Stimulated activated CD8-positive, alpha-beta memory T cell treated with anti-CD3 and anti-CD28 coated beads, Interleukin-12 subunit alpha, Interleukin-12 subunit beta, amount 100 ng/mL, for 4 hours (primary cell): ENCODE measurements at regions not wholly inside any gene's neighbourhood (a gene's known extent, or its start where the extent isn't known, plus 50 kb on each side); places are given as distances from the start of the nearest gene placed in this dataset.
"Not testable (repeated sequence)": the region's sequence is repeated elsewhere in the genome, so short reads cannot be mapped to it uniquely, and the experiment has no call there.

Source experiments
- DNase-seq: peaks from one replicate; pipeline ENCODE4 v3.0.0-alpha.2; 2020; ENCODE audit warnings: low read depth

DNA sequence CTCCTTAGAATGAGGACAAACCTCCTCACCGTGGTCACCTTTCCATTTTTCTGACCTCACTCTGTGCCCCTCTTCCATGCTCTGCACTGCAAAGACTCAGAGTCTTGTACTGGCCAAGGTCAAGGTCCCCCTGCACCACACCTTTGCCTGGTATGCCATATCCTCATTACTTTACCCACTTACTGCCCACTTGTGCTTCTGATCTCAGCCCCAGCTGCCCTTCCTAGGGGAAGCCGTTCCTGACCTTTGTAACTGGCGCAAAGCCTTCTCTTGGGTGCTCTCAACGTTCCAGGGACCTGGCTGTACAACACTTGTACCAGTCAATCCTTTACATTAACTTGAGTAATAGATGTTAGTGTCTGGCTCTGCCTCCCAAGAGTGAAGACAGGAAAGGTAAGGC lies 256.0 kb downstream of the SV2B start:
- DNase-seq: no peak

DNA sequence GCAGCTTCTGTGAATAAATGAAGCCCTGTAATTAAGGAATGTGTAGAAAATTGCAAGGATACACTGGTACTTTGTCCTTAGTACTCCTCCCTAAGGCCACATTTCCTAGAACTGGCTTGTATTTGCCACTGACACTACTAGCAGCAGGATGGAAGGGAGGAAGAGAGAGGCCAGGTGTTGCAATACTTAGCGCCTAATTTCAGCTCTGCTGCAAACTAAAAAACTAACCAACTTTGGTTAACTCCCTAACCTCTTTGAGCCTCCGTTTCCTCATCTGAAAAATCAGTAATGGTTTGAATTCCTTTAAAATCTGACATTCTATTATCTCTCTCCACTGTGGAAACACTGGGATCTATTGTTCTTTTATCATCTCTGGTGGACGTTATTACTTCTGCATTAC lies 257.0 kb downstream of the SV2B start:
- DNase-seq: no peak

DNA sequence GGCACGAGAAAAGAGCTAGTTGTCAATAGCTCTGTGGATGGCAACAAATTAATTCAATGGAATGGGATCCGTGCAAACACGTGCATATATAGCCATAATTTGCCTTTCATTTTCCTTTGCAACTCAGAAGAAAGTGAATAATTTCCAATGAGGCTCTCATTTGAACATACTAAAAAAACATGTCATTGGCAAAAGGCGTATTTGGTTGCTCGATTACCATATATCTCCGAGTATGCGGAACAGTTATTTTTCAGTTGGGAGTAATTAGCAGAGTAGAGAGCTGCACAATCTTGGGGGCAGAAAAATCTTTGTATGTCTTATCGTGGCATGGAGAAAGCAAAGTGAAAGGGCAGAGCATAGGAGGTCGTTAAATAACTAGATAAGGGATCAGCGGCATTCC lies 257.4 kb downstream of the SV2B start:
- DNase-seq: no peak

DNA sequence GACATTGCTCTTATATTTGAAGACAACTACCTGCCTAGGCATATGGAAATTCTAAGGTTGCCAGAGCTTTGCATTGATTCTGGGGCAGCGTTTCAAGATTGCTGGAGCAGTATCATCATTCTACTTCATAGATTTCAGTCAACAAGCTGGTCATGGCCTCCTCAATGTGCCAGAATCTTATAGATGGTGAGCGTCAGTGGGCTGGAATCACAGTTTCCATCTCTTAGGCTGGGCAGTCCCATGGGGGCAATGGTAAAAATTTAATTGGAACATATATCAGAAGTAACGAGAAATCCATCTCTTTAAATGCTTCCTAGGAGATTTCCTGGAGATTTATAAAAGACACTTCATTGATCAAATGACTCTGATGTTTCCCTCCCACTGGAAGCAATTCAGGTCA lies 258.3 kb downstream of the SV2B start:
- DNase-seq: no peak

- not testable (repeated sequence) for DNase-seq
Measured at GRCh38 chr15:91361696-91362095, 261.6 kb downstream of the SV2B start.

GRCh38 chr15:91366111-91366510 lies 266.1 kb downstream of the SV2B start:
- no peak for DNase-seq

DNA sequence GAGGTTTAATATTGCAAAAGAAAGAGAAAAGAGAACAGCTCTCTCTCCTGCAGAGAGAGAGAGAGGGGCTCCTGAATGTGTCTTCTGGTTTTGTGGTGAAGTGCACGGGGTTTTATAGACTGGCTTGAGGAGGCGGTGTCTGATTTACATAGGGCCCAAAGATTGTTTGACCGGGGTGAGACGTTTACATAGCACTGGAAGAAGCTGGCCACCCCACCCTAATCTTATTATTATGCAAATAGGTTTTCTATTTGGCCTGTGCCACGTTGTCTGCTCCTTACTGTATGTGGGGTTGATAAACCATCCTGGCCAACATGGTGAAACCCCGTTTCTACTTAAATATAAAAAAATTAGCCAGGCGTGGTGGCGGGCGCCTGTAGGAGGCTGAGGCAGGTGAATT lies 268.6 kb downstream of the SV2B start:
- no peak for DNase-seq

DNA sequence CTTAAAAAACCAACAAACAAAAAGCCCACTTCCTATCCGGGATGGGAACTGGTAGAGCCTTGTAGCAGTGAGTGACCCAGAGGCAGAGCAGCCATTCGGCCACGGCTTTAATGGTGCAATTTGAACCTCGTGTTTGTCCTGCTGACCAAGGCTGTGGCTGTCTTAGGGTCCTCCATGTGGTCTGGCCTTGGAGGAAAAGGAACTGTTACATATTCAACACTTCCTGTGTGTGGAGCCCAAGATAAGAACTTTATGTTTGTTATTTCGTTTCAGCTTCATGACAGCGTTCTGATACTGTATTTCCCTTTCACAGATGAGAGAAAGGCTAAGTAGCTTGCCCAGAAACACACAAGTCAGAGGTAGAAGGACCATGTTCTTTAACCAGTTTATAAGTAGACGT lies 269.8 kb downstream of the SV2B start:
- no peak for DNase-seq

DNA sequence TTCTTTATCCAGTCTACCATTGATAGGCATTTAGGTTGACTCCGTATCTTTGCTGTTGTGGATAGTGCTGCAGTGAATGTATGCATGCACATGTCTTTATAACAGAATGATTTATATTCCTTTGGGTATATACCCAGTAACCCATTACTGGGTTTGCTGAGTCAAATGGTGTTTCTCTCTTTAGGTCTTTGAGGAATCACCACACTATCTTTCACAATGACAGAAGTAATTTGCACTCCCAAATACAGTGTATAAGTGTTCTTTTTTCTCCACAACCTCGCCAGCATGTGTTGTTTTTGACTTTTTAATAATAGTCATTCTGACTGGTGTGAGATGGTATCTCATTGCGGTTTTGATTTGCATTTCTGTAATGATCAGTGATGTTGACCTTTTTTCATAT lies 271.3 kb downstream of the SV2B start:
- not testable (repeated sequence) for DNase-seq

DNA sequence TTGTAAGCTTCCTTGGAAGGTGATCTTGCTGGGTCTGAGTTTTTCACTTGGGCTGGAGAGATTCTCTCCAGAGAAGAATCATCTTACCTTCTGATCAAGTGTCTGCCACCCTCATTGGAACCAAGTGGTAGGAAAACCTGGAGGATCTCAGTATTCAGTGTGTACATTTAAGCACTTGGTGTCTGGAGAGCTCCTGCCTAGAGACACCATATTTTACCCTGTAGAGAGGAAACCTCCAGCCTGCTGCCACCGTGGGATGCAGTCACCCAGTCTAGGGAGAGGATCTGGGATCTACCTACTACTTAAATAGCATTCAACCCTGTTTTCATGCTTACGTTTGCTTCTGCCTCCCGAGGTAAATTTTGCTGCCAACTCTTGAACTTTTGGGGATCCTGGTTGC lies 274.3 kb downstream of the SV2B start:
- DNase-seq: no peak

- DNase-seq: no peak
Measured at GRCh38 chr15:91376038-91376437, 276.0 kb downstream of the SV2B start.

DNA sequence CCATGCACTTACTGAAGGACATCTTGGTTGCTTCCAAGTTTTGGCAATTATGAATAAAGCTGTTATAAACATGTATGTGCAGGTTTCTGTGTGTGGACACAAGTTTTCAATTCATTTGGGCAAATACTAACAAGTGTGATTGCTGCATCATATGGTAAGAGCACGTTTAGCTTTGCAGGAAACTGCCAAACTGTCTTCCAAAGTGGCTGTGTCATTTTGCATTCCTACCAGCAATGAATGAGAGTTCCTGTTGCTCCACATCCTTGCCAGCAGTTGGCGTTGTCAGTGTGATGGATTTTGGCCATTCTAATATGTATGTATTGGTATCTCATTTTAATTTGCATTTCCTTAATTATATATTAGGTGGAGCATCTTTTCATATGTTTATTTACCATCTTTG lies 280.1 kb downstream of the SV2B start:
- DNase-seq: no peak

GRCh38 chr15:91383532-91383931 lies 283.5 kb downstream of the SV2B start:
- DNase-seq: no peak

- no peak for DNase-seq
Measured at GRCh38 chr15:91384189-91384730, 284.2 kb downstream of the SV2B start.

DNA sequence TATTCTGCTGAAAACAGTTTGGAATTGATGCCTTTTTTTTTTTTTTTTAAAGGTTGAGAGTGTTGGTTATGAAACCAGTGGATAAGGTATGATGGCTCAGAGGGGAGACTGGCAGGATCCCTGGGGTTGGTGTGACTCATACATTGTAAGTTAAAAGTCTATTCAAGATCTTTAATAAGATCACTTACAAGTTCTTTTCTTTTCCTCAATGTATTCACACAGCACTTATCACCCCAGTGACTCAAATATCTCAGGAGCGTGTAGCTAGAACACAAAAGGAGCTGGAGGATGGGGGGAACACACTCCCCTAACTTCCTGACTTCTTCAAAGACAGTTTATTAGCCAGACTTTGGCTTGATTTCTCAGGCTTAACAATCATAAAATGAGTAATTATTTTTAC lies 285.3 kb downstream of the SV2B start:
- DNase-seq: no peak

- no peak for DNase-seq
Measured at GRCh38 chr15:91393186-91393585, 293.1 kb downstream of the SV2B start.

DNA sequence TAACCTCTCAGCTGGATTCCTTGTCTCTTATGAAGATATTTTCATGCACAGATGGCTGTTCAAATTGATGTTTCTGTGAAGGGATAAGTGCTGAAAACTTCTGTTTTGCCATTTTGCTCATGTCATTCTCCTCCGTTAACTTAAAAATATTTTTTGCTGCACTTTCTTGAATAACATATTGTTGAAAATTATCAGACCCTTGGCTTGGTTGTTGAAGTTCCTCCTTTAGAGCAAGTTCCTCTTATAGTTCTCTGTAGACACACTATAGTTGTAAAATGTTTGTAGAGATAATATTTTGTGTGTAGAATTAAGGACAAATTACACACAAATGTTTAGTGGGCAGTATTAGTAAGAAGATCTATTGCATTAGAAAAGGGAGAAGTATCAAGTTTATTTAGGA lies 300.4 kb downstream of the SV2B start:
- DNase-seq: no peak

GRCh38 chr15:91407269-91407889 lies 307.3 kb downstream of the SV2B start:
- no peak for DNase-seq

- no peak for DNase-seq
Measured at GRCh38 chr15:91408476-91409076, 308.5 kb downstream of the SV2B start.

GRCh38 chr15:91409387-91409786 lies 309.3 kb downstream of the SV2B start:
- no peak for DNase-seq

DNA sequence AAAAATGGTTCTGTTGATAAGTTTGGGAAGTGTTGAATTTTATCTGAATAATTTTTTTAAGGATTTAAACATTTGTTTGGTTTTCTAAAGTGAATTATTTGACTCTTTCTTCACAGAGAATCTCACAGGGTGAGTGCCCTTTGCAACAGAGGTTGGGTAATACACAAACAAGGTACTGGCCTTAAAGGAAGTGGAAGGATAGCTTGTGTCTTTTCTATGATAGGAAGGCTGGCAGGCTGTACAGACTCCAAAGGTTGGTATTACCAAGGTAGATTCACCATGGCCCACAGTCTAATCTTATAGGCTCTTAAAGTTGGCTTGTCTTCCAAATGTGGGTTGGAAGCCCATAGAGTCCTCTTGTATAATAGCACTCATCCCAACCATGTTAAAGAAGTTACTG lies 311.5 kb downstream of the SV2B start:
- DNase-seq: no peak

DNA sequence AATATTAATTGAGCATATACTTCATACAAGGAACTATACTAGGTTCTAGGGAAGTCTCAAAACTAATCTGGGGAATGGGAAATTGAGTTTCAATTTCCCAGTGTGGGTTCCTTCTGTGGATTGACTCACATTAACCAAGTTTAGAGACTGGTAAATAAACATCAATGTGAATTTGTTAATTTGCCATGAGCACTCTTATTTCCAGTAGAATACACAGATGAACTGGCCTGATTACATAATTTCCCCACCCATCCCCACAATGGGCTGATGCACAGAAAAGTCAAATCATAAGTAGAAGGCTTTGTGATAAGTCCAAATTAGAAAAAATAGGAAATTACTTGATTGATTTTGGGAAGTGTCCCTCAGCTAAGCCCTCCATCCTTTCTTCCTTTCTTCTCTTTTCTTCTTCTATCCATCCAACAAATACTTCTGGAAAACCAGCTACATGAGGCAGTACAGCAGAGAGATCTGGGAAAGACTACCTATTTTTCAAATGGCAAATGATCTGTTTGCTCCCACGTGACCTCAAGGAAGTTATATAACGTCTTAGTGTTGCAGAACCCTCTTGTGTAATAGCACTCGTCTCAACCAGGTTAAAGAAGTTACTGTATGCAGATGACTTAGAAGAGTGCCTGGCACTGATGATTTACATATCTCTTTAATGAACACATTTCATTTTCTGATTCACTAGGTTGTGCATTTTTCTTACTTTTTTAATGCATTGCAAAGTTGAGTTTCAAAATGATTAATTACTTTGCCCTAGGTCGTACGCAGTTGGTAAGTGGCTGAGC lies 312.3 kb downstream of the SV2B start:
- no peak for DNase-seq

DNA sequence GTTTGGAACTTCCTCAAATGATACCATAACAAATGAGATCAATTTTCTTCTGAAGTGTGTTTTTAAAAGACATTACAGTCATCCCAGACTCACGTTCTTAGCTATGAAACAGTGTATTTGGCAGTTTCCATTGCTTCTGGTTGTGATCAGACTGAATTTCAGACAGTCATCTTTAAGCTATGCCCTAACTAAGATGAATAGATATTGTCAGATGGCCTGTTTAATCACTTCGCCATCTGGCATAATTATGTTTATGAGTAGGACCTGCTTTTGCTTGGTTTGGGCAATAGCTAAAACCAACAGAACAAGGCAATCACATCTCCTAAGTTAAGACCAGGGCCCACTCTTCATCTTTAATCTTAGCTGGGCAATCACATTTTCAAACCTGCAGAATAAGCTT lies 313.1 kb downstream of the SV2B start:
- DNase-seq: no peak
